H9 (cell line): ENCODE measurements at regions not wholly inside any gene's neighbourhood (a gene's known extent, or its start where the extent isn't known, plus 50 kb on each side); places are given as distances from the start of the nearest gene placed in this dataset.

Source experiments
- DNase-seq: peaks from one replicate; pipeline ENCODE4 v3.0.0-alpha.2; 2017
- H2AFZ ChIP-seq: one replicate; pipeline ENCODE4 v1.6.1; 2013; ENCODE audit warnings: mild to moderate bottlenecking, low read length, control low read depth, moderate library complexity
- H2AK5ac ChIP-seq: 2 replicates; pipeline ENCODE4 v1.6.1; 2013; ENCODE audit warnings: low read length, control low read depth, mixed read lengths; ENCODE audit not compliant: insufficient read length
- H2BK120ac ChIP-seq: one replicate; pipeline ENCODE4 v1.6.1; 2013; ENCODE audit warnings: low read depth, mild to moderate bottlenecking, low read length, control low read depth, inconsistent platforms; ENCODE audit not compliant: poor library complexity, severe bottlenecking
- H2BK12ac ChIP-seq: 2 replicates; pipeline ENCODE4 v1.6.1; 2013; ENCODE audit warnings: low read length, control low read depth, mixed read lengths, low read depth; ENCODE audit not compliant: insufficient read length
- H2BK15ac ChIP-seq: 2 replicates; pipeline ENCODE4 v1.6.1; 2013; ENCODE audit warnings: low read depth, low read length, control low read depth
- H2BK20ac ChIP-seq: one replicate; pipeline ENCODE4 v1.6.1; 2013; ENCODE audit warnings: low read depth, mild to moderate bottlenecking, low read length, control low read depth, inconsistent platforms; ENCODE audit not compliant: poor library complexity, severe bottlenecking
- H2BK5ac ChIP-seq: 2 replicates; pipeline ENCODE4 v1.6.1; 2013; ENCODE audit warnings: low read length, control low read depth, mixed read lengths; ENCODE audit not compliant: insufficient read length
- H3K14ac ChIP-seq: 2 replicates; pipeline ENCODE4 v1.6.1; 2013; ENCODE audit warnings: low read length, control low read depth; ENCODE audit not compliant: insufficient read depth
- H3K18ac ChIP-seq: 2 replicates; pipeline ENCODE4 v1.6.1; 2013; ENCODE audit warnings: low read depth, mild to moderate bottlenecking, mixed read lengths, low read length, control low read depth; ENCODE audit not compliant: insufficient read length
- H3K23ac ChIP-seq: 2 replicates; pipeline ENCODE4 v1.6.1; 2013; ENCODE audit warnings: low read length, control low read depth, mixed read lengths, low read depth; ENCODE audit not compliant: insufficient read length
- H3K23me2 ChIP-seq: 2 replicates; pipeline ENCODE4 v1.6.1; 2013; ENCODE audit warnings: low read depth, mild to moderate bottlenecking, mixed read lengths, low read length, control low read depth; ENCODE audit not compliant: insufficient read length, poor library complexity, severe bottlenecking
- H3K27ac ChIP-seq: 2 replicates; pipeline ENCODE4 v1.5.1; 2013; ENCODE audit warnings: low read length, control low read depth, mixed read lengths, low read depth; ENCODE audit not compliant: insufficient read length
- H3K27me3 ChIP-seq: 2 replicates; pipeline ENCODE4 v1.6.1; 2013; ENCODE audit warnings: low read length, control low read depth, inconsistent platforms; ENCODE audit not compliant: insufficient read depth
- H3K4ac ChIP-seq: 2 replicates; pipeline ENCODE4 v1.6.1; 2013; ENCODE audit warnings: low read depth, mild to moderate bottlenecking, control low read depth, inconsistent platforms, low read length, moderate library complexity
- H3K4me1 ChIP-seq: 2 replicates; pipeline ENCODE4 v1.6.1; 2013; ENCODE audit warnings: low read length, control low read depth, inconsistent platforms; ENCODE audit not compliant: insufficient read depth
- H3K4me2 ChIP-seq: 2 replicates; pipeline ENCODE4 v1.6.1; 2013; ENCODE audit warnings: low read length, control low read depth, mixed read lengths; ENCODE audit not compliant: insufficient read length, insufficient read depth
- H3K56ac ChIP-seq: 2 replicates; pipeline ENCODE4 v1.6.1; 2013; ENCODE audit warnings: low read depth, mild to moderate bottlenecking, mixed read lengths, low read length, control low read depth; ENCODE audit not compliant: insufficient read length
- H3K79me1 ChIP-seq: 2 replicates; pipeline ENCODE4 v1.6.1; 2013; ENCODE audit warnings: low read depth, mild to moderate bottlenecking, moderate library complexity, low read length, control low read depth, inconsistent platforms; ENCODE audit not compliant: insufficient read depth, poor library complexity, severe bottlenecking
- H3K79me2 ChIP-seq: 2 replicates; pipeline ENCODE4 v1.6.1; 2013; ENCODE audit warnings: low read length, control low read depth, inconsistent platforms; ENCODE audit not compliant: insufficient read depth
- H3K9ac ChIP-seq: 2 replicates; pipeline ENCODE4 v1.6.1; 2013; ENCODE audit warnings: low read length, control low read depth, mixed read lengths; ENCODE audit not compliant: insufficient read length; ENCODE audit errors: extremely low read depth
- H3K9me3 ChIP-seq: one replicate; pipeline ENCODE4 v1.6.1; 2013; ENCODE audit warnings: low read depth, low read length, inconsistent platforms; ENCODE audit not compliant: control insufficient read depth
- H3T11ph ChIP-seq: one replicate; pipeline ENCODE4 v1.6.1; 2013; ENCODE audit warnings: mild to moderate bottlenecking, low read length, control low read depth, inconsistent platforms
- H4K20me1 ChIP-seq: one replicate; pipeline ENCODE4 v1.6.1; 2013; ENCODE audit not compliant: control insufficient read depth, insufficient read length, insufficient read depth
- H4K5ac ChIP-seq: 2 replicates; pipeline ENCODE4 v1.6.1; 2013; ENCODE audit warnings: low read depth, mild to moderate bottlenecking, mixed read lengths, low read length, control low read depth; ENCODE audit not compliant: insufficient read length
- H4K8ac ChIP-seq: replicated peaks from 2 replicates; pipeline ENCODE4 v1.6.1; 2013; ENCODE audit warnings: low read length, control low read depth, mixed read lengths, low read depth; ENCODE audit not compliant: insufficient read length
- H4K91ac ChIP-seq: 2 replicates; pipeline ENCODE4 v1.6.1; 2013; ENCODE audit warnings: low read depth, mild to moderate bottlenecking, moderate library complexity, mixed read lengths, low read length, control low read depth; ENCODE audit not compliant: insufficient read length
- H3K27ac Mint-ChIP-seq, 3 experiments: 2 replicates in 2 of 3; 3 replicates in 1 of 3; pipeline ENCODE4 v1.8.0; 2020 to 2021; ENCODE audit warnings: mixed read lengths in 3 of 3, mild to moderate bottlenecking in 1 of 3, moderate library complexity in 1 of 3
- H3K27me3 Mint-ChIP-seq: 2 replicates; pipeline ENCODE4 v1.8.0; 2021; ENCODE audit warnings: low read depth, mild to moderate bottlenecking, moderate library complexity, mixed read lengths
- H3K36me3 Mint-ChIP-seq, 3 experiments: 2 replicates in 2 of 3; 3 replicates in 1 of 3; pipeline ENCODE4 v1.8.0; 2020 to 2021; ENCODE audit warnings: low read depth in 3 of 3, mixed read lengths in 3 of 3; ENCODE audit not compliant: insufficient read depth in 1 of 3
- H3K4me1 Mint-ChIP-seq, 2 experiments: 2 replicates each; pipeline ENCODE4 v1.8.0; 2020; ENCODE audit warnings: mixed read lengths in 2 of 2
- H3K4me3 Mint-ChIP-seq, 2 experiments: 2 replicates in 1 of 2; 3 replicates in 1 of 2; pipeline ENCODE4 v1.8.0; 2020 to 2021; ENCODE audit warnings: mild to moderate bottlenecking in 2 of 2, mixed read lengths in 2 of 2, moderate library complexity in 1 of 2
- H3K9me3 Mint-ChIP-seq, 2 experiments: 2 replicates in 1 of 2; 3 replicates in 1 of 2; pipeline ENCODE4 v1.8.0; 2020; ENCODE audit warnings: mild to moderate bottlenecking in 2 of 2, mixed read lengths in 2 of 2, moderate library complexity in 1 of 2
- WGBS: extraction: QIAGEN DNeasy Blood & Tissue Kit; methylation state at CpG from one replicate; pipeline ENCODE4 v1.1.7; 2013; ENCODE audit warnings: missing lambda C conversion rate, low lambda C conversion rate, mixed read lengths; ENCODE audit not compliant: insufficient read length; ENCODE audit errors: extremely low coverage; 5-methylcytosine and 5-hydroxymethylcytosine counted together
- TF ChIP-seq, protein P1 (sequence below): fragments of 200-600 bp; sonication (generic); conservative IDR thresholded peaks from 3 replicates; pipeline ENCODE4 v1.8.0; 2021; ENCODE audit warnings: antibody characterized with exemption, mild to moderate bottlenecking

DNA sequence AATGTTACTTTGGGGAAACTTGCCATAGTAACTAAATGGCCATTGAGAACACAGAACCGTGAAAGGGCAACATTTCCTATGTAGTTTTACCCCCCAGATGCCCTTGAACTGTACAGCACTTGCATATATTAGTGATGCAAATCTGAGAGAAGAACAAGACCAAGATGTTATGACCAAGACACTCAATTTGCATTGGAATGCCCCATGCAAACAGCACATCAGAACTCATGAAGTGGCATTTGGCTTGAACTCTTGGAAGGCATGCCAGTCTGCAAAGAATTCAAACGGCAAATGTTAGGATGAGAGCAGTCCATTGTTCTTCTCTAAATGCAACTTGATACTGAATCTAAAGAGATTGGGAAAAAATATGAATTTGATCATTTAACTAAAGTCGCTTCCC, 139.4 kb upstream of the CXorf66 start:
- Histone ChIP-seq H3K27me3 (no peaks in the 10 kb centered on the region), H3K18ac (no peak overlapping the region), H2AK5ac (no peak overlapping the region), H3K23ac (no peak overlapping the region), H4K91ac (no peak overlapping the region), H3K4me2 (no peak overlapping the region), H3K23me2 (no peaks in the 10 kb centered on the region), H3K56ac (no peak overlapping the region), H3K9me3 (no peaks in the 10 kb centered on the region), H4K5ac (no peak overlapping the region), H2BK20ac (no peak overlapping the region), H3T11ph (no peak overlapping the region), H3K79me2 (no peaks in the 10 kb centered on the region), H2BK12ac (no peak overlapping the region), H3K9ac (no peak overlapping the region), H3K27ac (no peak overlapping the region), H3K14ac (no peak overlapping the region), H3K4me1 (no peaks in the 10 kb centered on the region; the same call in 1 of the 2 replicates), H2BK15ac (no peak overlapping the region), H3K4ac (no peak overlapping the region), H4K20me1 (no peaks in the 10 kb centered on the region), H3K79me1 (no peaks in the 10 kb centered on the region), H4K8ac (no peak overlapping the region), H2BK120ac (no peak overlapping the region), H2AFZ (no peak overlapping the region), H2BK5ac (no peak overlapping the region)
- H3K27ac Mint-ChIP-seq, result no peak overlapping the region
- TF ChIP-seq, protein P1, sequence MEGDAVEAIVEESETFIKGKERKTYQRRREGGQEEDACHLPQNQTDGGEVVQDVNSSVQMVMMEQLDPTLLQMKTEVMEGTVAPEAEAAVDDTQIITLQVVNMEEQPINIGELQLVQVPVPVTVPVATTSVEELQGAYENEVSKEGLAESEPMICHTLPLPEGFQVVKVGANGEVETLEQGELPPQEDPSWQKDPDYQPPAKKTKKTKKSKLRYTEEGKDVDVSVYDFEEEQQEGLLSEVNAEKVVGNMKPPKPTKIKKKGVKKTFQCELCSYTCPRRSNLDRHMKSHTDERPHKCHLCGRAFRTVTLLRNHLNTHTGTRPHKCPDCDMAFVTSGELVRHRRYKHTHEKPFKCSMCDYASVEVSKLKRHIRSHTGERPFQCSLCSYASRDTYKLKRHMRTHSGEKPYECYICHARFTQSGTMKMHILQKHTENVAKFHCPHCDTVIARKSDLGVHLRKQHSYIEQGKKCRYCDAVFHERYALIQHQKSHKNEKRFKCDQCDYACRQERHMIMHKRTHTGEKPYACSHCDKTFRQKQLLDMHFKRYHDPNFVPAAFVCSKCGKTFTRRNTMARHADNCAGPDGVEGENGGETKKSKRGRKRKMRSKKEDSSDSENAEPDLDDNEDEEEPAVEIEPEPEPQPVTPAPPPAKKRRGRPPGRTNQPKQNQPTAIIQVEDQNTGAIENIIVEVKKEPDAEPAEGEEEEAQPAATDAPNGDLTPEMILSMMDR, result no peak
- H3K27me3 Mint-ChIP-seq, result no peaks in the 10 kb centered on the region
- no peak overlapping the region for H3K4me3 Mint-ChIP-seq
- DNase-seq, result no peak
- peaks cover 17 to 25% of the 10 kb centered on the region in 2 experiments for H3K4me1 Mint-ChIP-seq
- H3K36me3 Mint-ChIP-seq, result no peaks in the 10 kb centered on the region; a peak in 1 of 7 replicates
- no peaks in the 10 kb centered on the region for H3K9me3 Mint-ChIP-seq
- WGBS, result no CpG with 5 or more reads among the region's 3 CpGs
